PFSK-1 (cell line): ENCODE measurements at regions not wholly inside any gene's neighbourhood (a gene's known extent, or its start where the extent isn't known, plus 50 kb on each side); places are given as distances from the start of the nearest gene placed in this dataset.

Source experiments
- POLR2AphosphoS5 ChIP-seq: IDR thresholded peaks from 2 replicates; pipeline ENCODE4 v1.6.1; 2012; ENCODE audit warnings: low read depth, mild to moderate bottlenecking, control low read depth, low read length, moderate library complexity
- SIN3A ChIP-seq: IDR thresholded peaks from 2 replicates; pipeline ENCODE4 v1.6.1; 2012; ENCODE audit warnings: mild to moderate bottlenecking, low read length, moderate library complexity, borderline replicate concordance; ENCODE audit not compliant: insufficient read depth
- TF ChIP-seq, protein P1 (sequence below), 2 experiments: IDR thresholded peaks; 2 replicates each; pipeline versions ENCODE4 v1.6.1 to v1.8.0; 2011 to 2012; ENCODE audit warnings: low read depth in 2 of 2, low read length in 2 of 2, control low read depth in 1 of 2, inconsistent platforms in 1 of 2, mild to moderate bottlenecking in 1 of 2, moderate library complexity in 1 of 2; ENCODE audit not compliant: insufficient read depth in 1 of 2

DNA sequence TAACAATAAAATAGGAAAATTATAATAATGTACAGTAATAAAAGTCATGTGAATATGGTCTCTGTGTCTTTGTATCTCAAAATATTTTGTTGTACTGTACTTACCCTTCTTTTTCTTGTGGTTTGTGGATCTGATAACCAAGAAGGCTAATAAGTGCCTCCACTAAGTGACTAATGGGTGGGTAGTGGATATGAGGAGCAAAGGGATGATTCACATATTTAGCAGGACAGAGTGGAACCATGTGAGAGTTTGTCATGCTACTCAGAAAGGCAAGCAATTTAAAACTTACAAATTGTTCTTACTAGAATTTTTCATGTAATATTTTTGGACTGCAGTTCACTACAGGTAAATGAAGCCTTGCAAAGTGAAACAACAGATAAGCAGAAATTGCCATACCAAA lies 1241.2 kb upstream of the CDH2 start:
- TF ChIP-seq POLR2AphosphoS5 = no peak
- no peak for TF ChIP-seq SIN3A
- TF ChIP-seq, protein P1, sequence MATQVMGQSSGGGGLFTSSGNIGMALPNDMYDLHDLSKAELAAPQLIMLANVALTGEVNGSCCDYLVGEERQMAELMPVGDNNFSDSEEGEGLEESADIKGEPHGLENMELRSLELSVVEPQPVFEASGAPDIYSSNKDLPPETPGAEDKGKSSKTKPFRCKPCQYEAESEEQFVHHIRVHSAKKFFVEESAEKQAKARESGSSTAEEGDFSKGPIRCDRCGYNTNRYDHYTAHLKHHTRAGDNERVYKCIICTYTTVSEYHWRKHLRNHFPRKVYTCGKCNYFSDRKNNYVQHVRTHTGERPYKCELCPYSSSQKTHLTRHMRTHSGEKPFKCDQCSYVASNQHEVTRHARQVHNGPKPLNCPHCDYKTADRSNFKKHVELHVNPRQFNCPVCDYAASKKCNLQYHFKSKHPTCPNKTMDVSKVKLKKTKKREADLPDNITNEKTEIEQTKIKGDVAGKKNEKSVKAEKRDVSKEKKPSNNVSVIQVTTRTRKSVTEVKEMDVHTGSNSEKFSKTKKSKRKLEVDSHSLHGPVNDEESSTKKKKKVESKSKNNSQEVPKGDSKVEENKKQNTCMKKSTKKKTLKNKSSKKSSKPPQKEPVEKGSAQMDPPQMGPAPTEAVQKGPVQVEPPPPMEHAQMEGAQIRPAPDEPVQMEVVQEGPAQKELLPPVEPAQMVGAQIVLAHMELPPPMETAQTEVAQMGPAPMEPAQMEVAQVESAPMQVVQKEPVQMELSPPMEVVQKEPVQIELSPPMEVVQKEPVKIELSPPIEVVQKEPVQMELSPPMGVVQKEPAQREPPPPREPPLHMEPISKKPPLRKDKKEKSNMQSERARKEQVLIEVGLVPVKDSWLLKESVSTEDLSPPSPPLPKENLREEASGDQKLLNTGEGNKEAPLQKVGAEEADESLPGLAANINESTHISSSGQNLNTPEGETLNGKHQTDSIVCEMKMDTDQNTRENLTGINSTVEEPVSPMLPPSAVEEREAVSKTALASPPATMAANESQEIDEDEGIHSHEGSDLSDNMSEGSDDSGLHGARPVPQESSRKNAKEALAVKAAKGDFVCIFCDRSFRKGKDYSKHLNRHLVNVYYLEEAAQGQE (IDR thresholded peaks at IDR 0.05; ENCODE audit: insufficient read depth in 1 of 2, low read depth in 2 of 2, low read length in 2 of 2) = no peak
